Left lung (tissue), 4 donors: ENCODE measurements at regions not wholly inside any gene's neighbourhood (a gene's known extent, or its start where the extent isn't known, plus 50 kb on each side); places are given as distances from the start of the nearest gene placed in this dataset.

Experiments used
- ATAC-seq: fragments of 200-7000 bp; cut with Tn5 transposase; one replicate; pipeline ENCODE4 v1.9.1; 2020; ENCODE audit warnings: moderate library complexity
- DNase-seq, 4 donors: peaks; one replicate each; pipeline ENCODE4 v3.0.0-alpha.2; 2013 to 2020
- H3K27ac ChIP-seq, 2 donors: fragments of 200-600 bp; sonication (generic) in 1 of 2; one replicate each; pipeline versions ENCODE4 v1.5.0 to v1.8.0; 2020 to 2021
- H3K27me3 ChIP-seq, 2 donors: fragments of 200-600 bp; sonication (generic) in 1 of 2; one replicate each; pipeline versions ENCODE4 v1.5.0 to v1.8.0; 2020 to 2021
- H3K36me3 ChIP-seq, 2 donors: fragments of 200-600 bp; sonication (generic) in 1 of 2; one replicate each; pipeline versions ENCODE4 v1.5.0 to v1.8.0; 2020 to 2021
- H3K4me1 ChIP-seq, 2 donors: fragments of 200-600 bp; one replicate each; pipeline ENCODE4 v1.8.0; 2021
- H3K4me3 ChIP-seq, 2 donors: fragments of 200-600 bp; sonication (generic) in 1 of 2; one replicate each; pipeline versions ENCODE4 v1.5.0 to v1.8.0; 2020 to 2021; ENCODE audit warnings: mild to moderate bottlenecking in 1 of 2
- H3K9me3 ChIP-seq, 2 donors: fragments of 200-600 bp; sonication (generic) in 1 of 2; one replicate each; pipeline versions ENCODE4 v1.5.0 to v1.8.0; 2020 to 2021
- CTCF ChIP-seq, 2 donors: fragments of 200-600 bp; sonication (generic) in 1 of 2; IDR thresholded peaks; one replicate each; pipeline versions ENCODE4 v1.5.0 to v1.8.0; 2021; ENCODE audit warnings: antibody characterized with exemption in 2 of 2
- intact Hi-C, 2 donors: fragments of 100-400 bp; cut with DNase I; formaldehyde crosslinking; loops; one replicate each; pipeline versions ENCODE4 v1.11.2 to v1.14.2; 2022
- donor health status: DM: no; HTN: yes; CAD: no.
- donor health status: DM: no; HTN: no; CAD: no.

- intact Hi-C loops = no loop called here
- DNase-seq = no peak
- no peaks in the 10 kb centered on the region for H3K36me3 ChIP-seq
- H3K27ac ChIP-seq = no peak overlapping the region
- TF ChIP-seq CTCF (IDR thresholded peaks at IDR 0.05) = no peak
- H3K4me1 ChIP-seq = no peaks in the 10 kb centered on the region
- no peaks in the 10 kb centered on the region for H3K27me3 ChIP-seq
- no peak for ATAC-seq
- H3K9me3 ChIP-seq = no peaks in the 10 kb centered on the region
- H3K4me3 ChIP-seq = no peak overlapping the region
Observed at GRCh38 chr2:59018737-59019136, 777.6 kb upstream of the FANCL start.

GRCh38 chr2:59015027-59015426 lies 773.9 kb upstream of the FANCL start:
- Histone ChIP-seq H3K27ac (no peak overlapping the region), H3K4me3 (no peak overlapping the region), H3K36me3 (no peaks in the 10 kb centered on the region), H3K4me1 (no peaks in the 10 kb centered on the region), H3K27me3 (no peaks in the 10 kb centered on the region), H3K9me3 (no peaks in the 10 kb centered on the region)
- ATAC-seq (no peak), DNase-seq (no peak)
- no peak for TF ChIP-seq CTCF (IDR thresholded peaks at IDR 0.05)
- intact Hi-C loops = no loop called here

GRCh38 chr2:59012971-59013370 lies 771.8 kb upstream of the FANCL start:
- ATAC-seq (no peak), DNase-seq (no peak)
- no peaks in the 10 kb centered on the region for H3K36me3 ChIP-seq
- intact Hi-C loops = no loop called here
- no peaks in the 10 kb centered on the region for H3K4me1 ChIP-seq
- H3K4me3 ChIP-seq = no peak overlapping the region
- H3K27ac ChIP-seq = no peak overlapping the region
- no peaks in the 10 kb centered on the region for H3K9me3 ChIP-seq
- TF ChIP-seq CTCF (IDR thresholded peaks at IDR 0.05) = no peak
- H3K27me3 ChIP-seq = no peaks in the 10 kb centered on the region

- intact Hi-C loops = no loop called here
Observed at GRCh38 chr2:59012234-59012633, 771.1 kb upstream of the FANCL start.

GRCh38 chr2:59008950-59009349 lies 767.8 kb upstream of the FANCL start:
- DNase-seq = no peak
- TF ChIP-seq CTCF (IDR thresholded peaks at IDR 0.05) = no peak
- H3K9me3 ChIP-seq = no peaks in the 10 kb centered on the region
- H3K4me3 ChIP-seq = no peak overlapping the region
- H3K36me3 ChIP-seq = no peaks in the 10 kb centered on the region
- H3K27ac ChIP-seq = no peak overlapping the region
- no peaks in the 10 kb centered on the region for H3K4me1 ChIP-seq
- no peaks in the 10 kb centered on the region for H3K27me3 ChIP-seq
- intact Hi-C loops = no loop called here
- no peak for ATAC-seq

More at GRCh38 chr2:59012234-59012633, 771.1 kb upstream of the FANCL start:
- Histone ChIP-seq H3K27ac (no peak overlapping the region), H3K4me1 (no peaks in the 10 kb centered on the region), H3K4me3 (no peak overlapping the region), H3K27me3 (no peaks in the 10 kb centered on the region), H3K9me3 (no peaks in the 10 kb centered on the region), H3K36me3 (no peaks in the 10 kb centered on the region)
- no peak for TF ChIP-seq CTCF (IDR thresholded peaks at IDR 0.05)
- DNase-seq (no peak), ATAC-seq (no peak)
